Omental fat pad (tissue), 3 donors: ENCODE measurements at regions not wholly inside any gene's neighbourhood (a gene's known extent, or its start where the extent isn't known, plus 50 kb on each side); places are given as distances from the start of the nearest gene placed in this dataset.

ENCODE experiments used
- ATAC-seq: fragments of 150-250 bp; one replicate; pipeline ENCODE4 v1.9.1; 2016; ENCODE audit warnings: mild to moderate bottlenecking, moderate library complexity; ENCODE audit not compliant: low FRiP score
- DNase-seq: peaks from one replicate; pipeline ENCODE4 v3.0.0-alpha.2; 2019; ENCODE audit warnings: low spot score
- CTCF ChIP-seq, 3 donors: fragments of 450-650 bp; IDR thresholded peaks; one replicate each; pipeline ENCODE4 v1.5.1; 2016 to 2017; ENCODE audit warnings: antibody characterized with exemption in 3 of 3, mild to moderate bottlenecking in 3 of 3, moderate library complexity in 2 of 3

- ATAC-seq, result no peak
- no peak for TF ChIP-seq CTCF (IDR thresholded peaks at IDR 0.05)
- DNase-seq, result no peak
Observed at GRCh38 chr15:36251450-36251849, 328.0 kb upstream of the CDIN1 start.

- DNase-seq (no peak), ATAC-seq (no peak)
- TF ChIP-seq CTCF (IDR thresholded peaks at IDR 0.05), result no peak
Observed at GRCh38 chr15:36252146-36252711, 327.2 kb upstream of the CDIN1 start.

GRCh38 chr15:36254426-36254825, 325.0 kb upstream of the CDIN1 start:
- no peak for TF ChIP-seq CTCF (IDR thresholded peaks at IDR 0.05)
- ATAC-seq (no peak), DNase-seq (no peak)

- ATAC-seq, result no peak
- no peak for DNase-seq
- no peak for TF ChIP-seq CTCF (IDR thresholded peaks at IDR 0.05)
Observed at GRCh38 chr15:36256404-36256807, 323.0 kb upstream of the CDIN1 start.

GRCh38 chr15:36263666-36264065, 315.8 kb upstream of the CDIN1 start:
- ATAC-seq, result no peak

GRCh38 chr15:36265422-36265821, 314.0 kb upstream of the CDIN1 start:
- no peak for TF ChIP-seq CTCF (IDR thresholded peaks at IDR 0.05)
- no peak for DNase-seq
- ATAC-seq, result no peak

More at GRCh38 chr15:36263666-36264065, 315.8 kb upstream of the CDIN1 start:
- no peak for TF ChIP-seq CTCF (IDR thresholded peaks at IDR 0.05)
- no peak for DNase-seq

- DNase-seq (no peak), ATAC-seq (no peak)
- no peak for TF ChIP-seq CTCF (IDR thresholded peaks at IDR 0.05)
Observed at GRCh38 chr15:36271048-36271447, 308.4 kb upstream of the CDIN1 start.
